ENCODE measurements at regions not wholly inside any gene's neighbourhood (a gene's known extent, or its start where the extent isn't known, plus 50 kb on each side); places are given as distances from the start of the nearest gene placed in this dataset.

DNA sequence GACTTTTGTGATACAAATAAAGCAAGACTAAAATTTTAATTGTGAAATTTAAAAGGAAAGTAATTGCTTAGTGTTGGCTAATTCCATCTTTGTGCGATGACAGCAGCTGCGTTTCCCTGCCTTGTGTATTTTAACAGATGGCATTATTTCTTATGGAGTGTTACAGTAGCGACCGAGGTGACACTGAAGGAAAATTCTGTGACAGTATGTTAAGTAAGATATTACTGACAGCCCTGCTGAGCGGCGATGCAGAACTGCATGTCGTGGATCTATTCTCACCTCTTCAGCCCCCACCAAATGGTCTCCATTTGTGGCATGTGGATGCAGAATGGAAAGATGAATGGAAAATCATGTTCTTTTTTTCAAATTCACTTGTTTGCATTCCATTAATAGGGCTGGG is 289.4 kb downstream of the RNF144B start:
- TF ChIP-seq, protein P1, sequence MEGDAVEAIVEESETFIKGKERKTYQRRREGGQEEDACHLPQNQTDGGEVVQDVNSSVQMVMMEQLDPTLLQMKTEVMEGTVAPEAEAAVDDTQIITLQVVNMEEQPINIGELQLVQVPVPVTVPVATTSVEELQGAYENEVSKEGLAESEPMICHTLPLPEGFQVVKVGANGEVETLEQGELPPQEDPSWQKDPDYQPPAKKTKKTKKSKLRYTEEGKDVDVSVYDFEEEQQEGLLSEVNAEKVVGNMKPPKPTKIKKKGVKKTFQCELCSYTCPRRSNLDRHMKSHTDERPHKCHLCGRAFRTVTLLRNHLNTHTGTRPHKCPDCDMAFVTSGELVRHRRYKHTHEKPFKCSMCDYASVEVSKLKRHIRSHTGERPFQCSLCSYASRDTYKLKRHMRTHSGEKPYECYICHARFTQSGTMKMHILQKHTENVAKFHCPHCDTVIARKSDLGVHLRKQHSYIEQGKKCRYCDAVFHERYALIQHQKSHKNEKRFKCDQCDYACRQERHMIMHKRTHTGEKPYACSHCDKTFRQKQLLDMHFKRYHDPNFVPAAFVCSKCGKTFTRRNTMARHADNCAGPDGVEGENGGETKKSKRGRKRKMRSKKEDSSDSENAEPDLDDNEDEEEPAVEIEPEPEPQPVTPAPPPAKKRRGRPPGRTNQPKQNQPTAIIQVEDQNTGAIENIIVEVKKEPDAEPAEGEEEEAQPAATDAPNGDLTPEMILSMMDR (IDR thresholded peaks at IDR 0.05) = no peak
- TF ChIP-seq POLR2A (IDR thresholded peaks at IDR 0.05) (no peak), POLR2AphosphoS5 (IDR thresholded peaks at IDR 0.05) (no peak)

Measured in upper lobe of left lung (tissue), 4 donors.